ENCODE measurements at regions not wholly inside any gene's neighbourhood (a gene's known extent, or its start where the extent isn't known, plus 50 kb on each side); places are given as distances from the start of the nearest gene placed in this dataset.

DNA sequence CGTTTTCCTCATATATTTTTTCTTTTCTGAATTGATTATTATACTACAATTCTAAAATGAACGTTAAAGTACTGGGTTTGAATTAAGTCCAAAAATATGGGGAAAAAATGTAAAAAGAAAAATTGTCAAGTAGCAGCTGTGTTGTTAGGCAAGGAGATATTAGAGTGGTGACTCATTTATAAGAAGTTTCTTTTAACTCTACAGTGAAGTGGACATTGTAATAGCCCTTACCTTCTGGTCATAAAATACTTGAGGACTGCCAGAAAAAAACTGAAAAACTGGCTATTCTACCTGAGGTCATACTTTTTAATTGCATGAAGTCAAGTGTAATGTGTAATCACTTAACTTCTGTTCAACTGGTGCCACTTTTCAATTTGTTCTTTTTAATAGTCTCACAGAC is 523.1 kb upstream of the TSPY4 start:
- H3K9me3 ChIP-seq = no peaks in the 10 kb centered on the region
- no peak for DNase-seq
- no peaks in the 10 kb centered on the region for H3K27me3 ChIP-seq
- no peak overlapping the region for H3K4me3 ChIP-seq
- H3K36me3 ChIP-seq = no peaks in the 10 kb centered on the region
- no peak overlapping the region for H3K27ac ChIP-seq
- TF ChIP-seq POLR2A (IDR thresholded peaks at IDR 0.05) = no peak
- TF ChIP-seq CTCF (IDR thresholded peaks at IDR 0.05) = no peak
- H3K4me1 ChIP-seq = no peaks in the 10 kb centered on the region

- no peaks in the 10 kb centered on the region for H3K36me3 ChIP-seq
- no peak overlapping the region for H3K4me3 ChIP-seq
- H3K27ac ChIP-seq = no peak overlapping the region
- H3K4me1 ChIP-seq = no peaks in the 10 kb centered on the region
- TF ChIP-seq CTCF (IDR thresholded peaks at IDR 0.05) (no peak), POLR2A (IDR thresholded peaks at IDR 0.05) (no peak)
- H3K27me3 ChIP-seq = no peaks in the 10 kb centered on the region
- DNase-seq = no peak
- H3K9me3 ChIP-seq = no peaks in the 10 kb centered on the region
Measured at GRCh38 chrY:8815616-8816015, 521.6 kb upstream of the TSPY4 start.

- no peaks in the 10 kb centered on the region for H3K36me3 ChIP-seq
- no peaks in the 10 kb centered on the region for H3K27me3 ChIP-seq
- DNase-seq = no peak
- no peaks in the 10 kb centered on the region for H3K9me3 ChIP-seq
- no peaks in the 10 kb centered on the region for H3K4me1 ChIP-seq
- H3K4me3 ChIP-seq = no peak overlapping the region
- TF ChIP-seq POLR2A (IDR thresholded peaks at IDR 0.05) (no peak), CTCF (IDR thresholded peaks at IDR 0.05) (no peak)
- H3K27ac ChIP-seq = no peak overlapping the region
Measured at GRCh38 chrY:8820032-8820431, 517.2 kb upstream of the TSPY4 start.

DNA sequence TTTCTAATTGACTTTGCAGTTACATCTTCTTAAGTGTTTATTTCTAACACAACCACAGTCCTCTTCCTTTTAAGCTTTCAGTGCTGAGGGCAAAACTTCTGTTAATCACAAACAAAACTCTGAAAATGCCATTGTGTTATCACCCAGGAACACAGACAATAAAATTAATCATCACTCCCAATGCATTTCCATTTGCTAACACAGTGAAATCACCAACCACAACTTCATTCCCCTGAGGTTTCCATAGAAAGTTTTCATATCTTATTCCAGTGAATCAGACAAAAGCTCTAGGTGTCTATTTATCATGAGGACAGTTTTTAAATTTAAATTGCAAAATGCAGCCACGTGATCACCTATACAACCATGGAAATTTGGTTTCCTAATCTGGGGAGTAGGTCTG is 516.2 kb upstream of the TSPY4 start:
- DNase-seq = no peak
- Histone ChIP-seq H3K9me3 (no peaks in the 10 kb centered on the region), H3K36me3 (no peaks in the 10 kb centered on the region), H3K4me3 (no peak overlapping the region), H3K27ac (no peak overlapping the region), H3K27me3 (no peaks in the 10 kb centered on the region), H3K4me1 (no peaks in the 10 kb centered on the region)
- TF ChIP-seq POLR2A (IDR thresholded peaks at IDR 0.05) (no peak), CTCF (IDR thresholded peaks at IDR 0.05) (no peak)

DNA sequence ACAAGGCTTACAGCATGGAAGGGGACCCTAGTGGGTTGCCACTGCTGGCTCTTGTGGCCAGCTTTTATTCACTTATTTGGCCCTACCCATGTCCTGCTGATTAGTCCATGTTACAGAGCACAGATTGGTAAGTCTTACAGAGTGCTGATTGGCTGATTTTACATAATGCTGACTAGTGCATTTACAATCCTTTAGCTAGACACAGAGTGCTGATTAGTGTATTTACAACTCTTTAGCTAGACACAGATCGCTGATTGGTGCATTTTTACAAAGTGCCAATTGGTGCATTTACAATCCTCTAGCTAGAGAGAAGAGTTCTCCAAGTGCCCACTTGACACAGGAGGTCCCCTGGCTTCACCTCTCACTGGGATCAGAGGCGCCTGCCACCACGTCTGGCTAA is 485.0 kb upstream of the TSPY4 start:
- no peak for DNase-seq
- no peaks in the 10 kb centered on the region for H3K4me1 ChIP-seq
- no peak for TF ChIP-seq POLR2A (IDR thresholded peaks at IDR 0.05)
- TF ChIP-seq CTCF (IDR thresholded peaks at IDR 0.05) = no peak
- H3K9me3 ChIP-seq = no peaks in the 10 kb centered on the region
- no peaks in the 10 kb centered on the region for H3K27me3 ChIP-seq
- no peak overlapping the region for H3K4me3 ChIP-seq
- H3K27ac ChIP-seq = no peak overlapping the region
- no peaks in the 10 kb centered on the region for H3K36me3 ChIP-seq

GRCh38 chrY:8888371-8888770 is 448.9 kb upstream of the TSPY4 start:
- no peaks in the 10 kb centered on the region for H3K4me1 ChIP-seq
- no peak overlapping the region for H3K27ac ChIP-seq
- no peaks in the 10 kb centered on the region for H3K27me3 ChIP-seq
- H3K36me3 ChIP-seq = no peaks in the 10 kb centered on the region
- no peaks in the 10 kb centered on the region for H3K9me3 ChIP-seq
- DNase-seq = no peak
- no peak for TF ChIP-seq POLR2A (IDR thresholded peaks at IDR 0.05)
- TF ChIP-seq CTCF (IDR thresholded peaks at IDR 0.05) = no peak
- H3K4me3 ChIP-seq = no peak overlapping the region

Measured in Peyer's patch (tissue), 4 donors.